HEK293 (cell line): ENCODE measurements at regions not wholly inside any gene's neighbourhood (a gene's known extent, or its start where the extent isn't known, plus 50 kb on each side); places are given as distances from the start of the nearest gene placed in this dataset.

Source experiments
- SCRT2 ChIP-seq: fragments of 450-650 bp; formaldehyde crosslinking; IDR thresholded peaks from 2 replicates; pipeline ENCODE4 v1.5.1; 2016; ENCODE audit warnings: missing biosample characterization, missing genetic modification characterization
- SP7 ChIP-seq: fragments of 450-650 bp; formaldehyde crosslinking; IDR thresholded peaks from 2 replicates; pipeline ENCODE4 v1.5.1; 2016; ENCODE audit warnings: missing biosample characterization, missing genetic modification characterization
- ZFP3 ChIP-seq: fragments of 450-650 bp; formaldehyde crosslinking; IDR thresholded peaks from 2 replicates; pipeline ENCODE4 v1.5.1; 2016; ENCODE audit warnings: low read depth, missing biosample characterization, missing genetic modification characterization
- ZNF157 ChIP-seq: fragments of 450-650 bp; formaldehyde crosslinking; IDR thresholded peaks from 2 replicates; pipeline ENCODE4 v1.5.1; 2016; ENCODE audit warnings: missing biosample characterization, missing genetic modification characterization
- ZNF239 ChIP-seq: fragments of 450-650 bp; formaldehyde crosslinking; IDR thresholded peaks from 2 replicates; pipeline ENCODE4 v1.5.1; 2016; ENCODE audit warnings: missing biosample characterization, missing genetic modification characterization
- ZNF792 ChIP-seq: fragments of 450-650 bp; formaldehyde crosslinking; IDR thresholded peaks from 2 replicates; pipeline ENCODE4 v1.5.1; 2016; ENCODE audit warnings: missing biosample characterization, missing genetic modification characterization
- TF ChIP-seq, protein P1 (sequence below): fragments of 450-650 bp; formaldehyde crosslinking; IDR thresholded peaks from 2 replicates; pipeline ENCODE4 v1.5.1; 2016; ENCODE audit warnings: missing biosample characterization, missing genetic modification characterization

DNA sequence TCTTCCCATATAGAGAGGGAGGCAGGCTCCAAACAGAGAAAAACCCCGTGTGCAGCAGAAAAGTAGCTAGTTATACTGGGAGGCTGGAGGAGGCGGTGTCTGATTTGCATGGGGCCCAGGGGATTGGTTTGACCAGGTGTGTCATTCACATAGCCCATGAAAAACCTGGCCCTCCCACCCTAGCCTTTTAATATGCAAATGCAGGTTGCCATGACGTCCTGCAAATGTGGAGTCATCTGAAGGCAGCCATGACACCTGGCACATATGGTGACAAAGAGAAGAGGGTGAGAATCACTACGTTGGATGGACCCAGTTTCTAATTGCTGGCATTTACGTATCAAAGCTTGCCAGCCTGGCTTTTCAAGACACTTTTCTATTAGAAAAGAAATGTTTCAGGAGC is 57.8 kb downstream of the FAM181B start:
- TF ChIP-seq, protein P1, sequence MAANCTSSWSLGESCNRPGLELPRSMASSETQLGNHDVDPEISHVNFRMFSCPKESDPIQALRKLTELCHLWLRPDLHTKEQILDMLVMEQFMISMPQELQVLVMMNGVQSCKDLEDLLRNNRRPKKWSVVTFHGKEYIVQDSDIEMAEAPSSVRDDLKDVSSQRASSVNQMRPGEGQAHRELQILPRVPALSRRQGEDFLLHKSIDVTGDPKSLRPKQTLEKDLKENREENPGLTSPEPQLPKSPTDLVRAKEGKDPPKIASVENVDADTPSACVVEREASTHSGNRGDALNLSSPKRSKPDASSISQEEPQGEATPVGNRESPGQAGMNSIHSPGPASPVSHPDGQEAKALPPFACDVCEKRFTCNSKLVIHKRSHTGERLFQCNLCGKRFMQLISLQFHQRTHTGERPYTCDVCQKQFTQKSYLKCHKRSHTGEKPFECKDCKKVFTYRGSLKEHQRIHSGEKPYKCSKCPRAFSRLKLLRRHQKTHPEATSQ (tag by site-specific recombination): no peak
- TF ChIP-seq SP7 (tag by site-specific recombination) (no peak), ZNF157 (tag by site-specific recombination) (no peak), ZNF792 (tag by site-specific recombination) (no peak), ZFP3 (tag by site-specific recombination) (no peak), SCRT2 (no peak), ZNF239 (tag by site-specific recombination) (no peak)
